Esophagus muscularis mucosa (tissue), 4 donors: ENCODE measurements at regions not wholly inside any gene's neighbourhood (a gene's known extent, or its start where the extent isn't known, plus 50 kb on each side); places are given as distances from the start of the nearest gene placed in this dataset.

Experiments
- DNase-seq: peaks from one replicate; pipeline ENCODE4 v3.0.0-alpha.2; 2017; ENCODE audit errors: extremely low spot score
- H3K27ac ChIP-seq, 4 donors: fragments of 200-600 bp; sonication (generic); replicated peaks in 1 of 4; 1 replicate in 3 of 4; 2 replicates in 1 of 4; pipeline ENCODE4 v1.5.1; 2016 to 2019; ENCODE audit warnings: mild to moderate bottlenecking in 1 of 4
- H3K27me3 ChIP-seq, 4 donors: fragments of 200-600 bp; sonication (generic); one replicate each; pipeline versions ENCODE4 v1.5.1 to v1.6.0; 2016 to 2019
- H3K36me3 ChIP-seq, 4 donors: fragments of 200-600 bp; sonication (generic); one replicate each; pipeline ENCODE4 v1.5.1; 2016 to 2019
- H3K4me1 ChIP-seq, 4 donors: fragments of 200-600 bp; sonication (generic); one replicate each; pipeline ENCODE4 v1.5.1; 2016 to 2019
- H3K4me3 ChIP-seq, 4 donors: fragments of 200-600 bp; sonication (generic); 1 replicate in 2 of 4; 2 replicates in 2 of 4; pipeline ENCODE4 v1.5.1; 2016 to 2019; ENCODE audit warnings: mild to moderate bottlenecking in 4 of 4, moderate library complexity in 1 of 4
- H3K9me3 ChIP-seq, 4 donors: fragments of 200-600 bp; sonication (generic); 1 replicate in 3 of 4; 2 replicates in 1 of 4; pipeline ENCODE4 v1.5.1; 2016 to 2019
- EP300 ChIP-seq: sonication (generic); formaldehyde crosslinking; IDR thresholded peaks from one replicate; pipeline ENCODE4 v1.6.1; 2017; ENCODE audit warnings: antibody characterized with exemption
- POLR2A ChIP-seq: fragments of 450-650 bp; IDR thresholded peaks from one replicate; pipeline ENCODE4 v1.6.1; 2017; ENCODE audit warnings: antibody characterized with exemption, moderate library complexity, mild to moderate bottlenecking, low read depth
- POLR2AphosphoS5 ChIP-seq, 2 donors: sonication (generic); formaldehyde crosslinking; IDR thresholded peaks; one replicate each; pipeline ENCODE4 v1.6.1; 2017; ENCODE audit warnings: antibody characterized with exemption in 2 of 2
- WGBS: methylation state at CpG from one replicate; pipeline ENCODE4 v1.1.5; 2018; 5-methylcytosine and 5-hydroxymethylcytosine counted together
- intact Hi-C: fragments of 100-400 bp; cut with DNase I; formaldehyde crosslinking; loops from one replicate; pipeline ENCODE4 v1.15.1; 2023
- TF ChIP-seq, protein P1 (sequence below), 3 experiments: fragments of 200-600 bp in 2 of 3; fragments of 450-650 bp in 1 of 3; sonication (generic) in 2 of 3; IDR thresholded peaks; one replicate each; pipeline ENCODE4 v1.5.1; 2017 to 2019; ENCODE audit warnings: antibody characterized with exemption in 3 of 3, mild to moderate bottlenecking in 2 of 3, moderate library complexity in 1 of 3

DNA sequence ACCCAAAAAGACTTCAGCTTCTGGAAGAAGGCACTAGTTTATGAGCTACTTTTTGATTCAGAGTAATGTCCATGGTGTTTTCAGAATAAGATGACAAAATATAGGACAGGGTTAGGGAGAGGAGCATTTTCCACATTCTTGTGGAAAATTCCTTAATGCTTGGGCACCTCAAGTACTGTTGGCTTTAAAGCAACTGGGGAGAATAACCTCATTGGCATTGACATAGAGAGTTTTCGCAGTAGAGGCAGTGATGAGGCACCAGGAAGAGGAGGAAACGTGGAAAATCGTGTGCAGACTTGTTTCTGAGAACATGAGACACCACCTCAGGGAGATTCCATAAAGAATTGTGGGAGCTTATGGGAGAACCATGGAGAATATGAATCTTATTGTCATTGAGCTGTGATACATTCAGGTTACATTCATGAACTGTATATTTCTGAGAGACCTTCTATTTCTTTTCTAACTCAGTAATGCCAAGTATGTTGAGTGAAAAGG is 929.0 kb upstream of the NRXN1 start:
- intact Hi-C loops = no loop called here
- no peak for DNase-seq
- TF ChIP-seq POLR2AphosphoS5 (IDR thresholded peaks at IDR 0.05) = no peak
- TF ChIP-seq, protein P1, sequence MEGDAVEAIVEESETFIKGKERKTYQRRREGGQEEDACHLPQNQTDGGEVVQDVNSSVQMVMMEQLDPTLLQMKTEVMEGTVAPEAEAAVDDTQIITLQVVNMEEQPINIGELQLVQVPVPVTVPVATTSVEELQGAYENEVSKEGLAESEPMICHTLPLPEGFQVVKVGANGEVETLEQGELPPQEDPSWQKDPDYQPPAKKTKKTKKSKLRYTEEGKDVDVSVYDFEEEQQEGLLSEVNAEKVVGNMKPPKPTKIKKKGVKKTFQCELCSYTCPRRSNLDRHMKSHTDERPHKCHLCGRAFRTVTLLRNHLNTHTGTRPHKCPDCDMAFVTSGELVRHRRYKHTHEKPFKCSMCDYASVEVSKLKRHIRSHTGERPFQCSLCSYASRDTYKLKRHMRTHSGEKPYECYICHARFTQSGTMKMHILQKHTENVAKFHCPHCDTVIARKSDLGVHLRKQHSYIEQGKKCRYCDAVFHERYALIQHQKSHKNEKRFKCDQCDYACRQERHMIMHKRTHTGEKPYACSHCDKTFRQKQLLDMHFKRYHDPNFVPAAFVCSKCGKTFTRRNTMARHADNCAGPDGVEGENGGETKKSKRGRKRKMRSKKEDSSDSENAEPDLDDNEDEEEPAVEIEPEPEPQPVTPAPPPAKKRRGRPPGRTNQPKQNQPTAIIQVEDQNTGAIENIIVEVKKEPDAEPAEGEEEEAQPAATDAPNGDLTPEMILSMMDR (IDR thresholded peaks at IDR 0.05) = no peak
- TF ChIP-seq POLR2A = no peak
- no peak for TF ChIP-seq EP300
- 92% methylated on average over 3 of the region's 3 CpGs for WGBS
- Histone ChIP-seq H3K9me3 (no peaks in the 10 kb centered on the region), H3K36me3 (no peaks in the 10 kb centered on the region), H3K4me3 (no peak overlapping the region), H3K27me3 (no peaks in the 10 kb centered on the region), H3K27ac (no peak overlapping the region), H3K4me1 (no peaks in the 10 kb centered on the region)

GRCh38 chr2:51960281-51960680 is 928.3 kb upstream of the NRXN1 start:
- H3K36me3 ChIP-seq = no peaks in the 10 kb centered on the region
- no peak for DNase-seq
- WGBS = 82% methylated on average over 2 of the region's 2 CpGs
- no peak overlapping the region for H3K4me3 ChIP-seq
- H3K9me3 ChIP-seq = peaks cover 0 to 3% (median 0%) of the 10 kb centered on the region in 4 donors
- intact Hi-C loops = no loop called here
- no peak overlapping the region for H3K27ac ChIP-seq
- no peaks in the 10 kb centered on the region for H3K4me1 ChIP-seq
- TF ChIP-seq POLR2A (no peak), EP300 (no peak), POLR2AphosphoS5 (IDR thresholded peaks at IDR 0.05) (no peak)
- TF ChIP-seq, protein P1 (IDR thresholded peaks at IDR 0.05) = no peak
- no peaks in the 10 kb centered on the region for H3K27me3 ChIP-seq

GRCh38 chr2:51959696-51960095 is 927.8 kb upstream of the NRXN1 start:
- no peak for TF ChIP-seq POLR2A
- TF ChIP-seq POLR2AphosphoS5 (IDR thresholded peaks at IDR 0.05) = no peak
- TF ChIP-seq, protein P1 (IDR thresholded peaks at IDR 0.05) = no peak
- no peak for TF ChIP-seq EP300
- intact Hi-C loops = no loop called here
- WGBS = 77% methylated on average over 2 of the region's 2 CpGs
- Histone ChIP-seq H3K27me3 (no peaks in the 10 kb centered on the region), H3K36me3 (no peaks in the 10 kb centered on the region), H3K4me1 (no peaks in the 10 kb centered on the region), H3K4me3 (no peak overlapping the region), H3K9me3 (peaks cover 0 to 8% (median 0%) of the 10 kb centered on the region in 4 donors), H3K27ac (no peak overlapping the region)
- DNase-seq = no peak

GRCh38 chr2:51953931-51954330 is 922.0 kb upstream of the NRXN1 start:
- TF ChIP-seq POLR2A = no peak
- no peak for TF ChIP-seq POLR2AphosphoS5 (IDR thresholded peaks at IDR 0.05)
- no peak for TF ChIP-seq EP300
- DNase-seq = no peak
- Histone ChIP-seq H3K36me3 (no peaks in the 10 kb centered on the region), H3K9me3 (peaks cover 0 to 8% (median 3%) of the 10 kb centered on the region in 4 donors), H3K4me1 (no peaks in the 10 kb centered on the region), H3K27ac (no peak overlapping the region), H3K4me3 (no peak overlapping the region), H3K27me3 (no peaks in the 10 kb centered on the region)
- intact Hi-C loops = no loop called here

DNA sequence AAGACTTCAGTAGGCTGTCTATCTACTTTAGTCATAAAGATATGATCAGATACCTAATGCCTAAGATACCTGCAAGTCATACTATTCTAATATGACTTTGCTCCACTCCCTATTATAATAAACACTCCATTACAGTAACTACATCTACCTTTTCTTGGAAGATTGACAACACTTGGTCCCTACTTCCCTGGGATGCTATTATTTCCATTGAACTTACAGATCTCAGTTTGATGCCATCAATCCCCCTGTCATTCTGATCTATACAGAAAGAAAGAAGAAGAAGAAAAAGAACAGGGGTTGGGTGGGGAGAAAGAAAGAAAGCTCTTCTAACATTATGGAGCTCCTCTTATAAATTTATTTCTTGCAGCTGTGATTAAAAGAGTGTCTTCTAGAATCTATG is 889.1 kb upstream of the NRXN1 start:
- Histone ChIP-seq H3K9me3 (peaks cover 0 to 17% (median 4%) of the 10 kb centered on the region in 4 donors), H3K4me1 (no peaks in the 10 kb centered on the region), H3K4me3 (no peak overlapping the region), H3K36me3 (no peaks in the 10 kb centered on the region), H3K27ac (no peak overlapping the region), H3K27me3 (no peaks in the 10 kb centered on the region)
- no peak for DNase-seq
- intact Hi-C loops = no loop called here
- no peak for TF ChIP-seq EP300
- TF ChIP-seq POLR2AphosphoS5 (IDR thresholded peaks at IDR 0.05) = no peak
- no peak for TF ChIP-seq POLR2A
- TF ChIP-seq, protein P1 (IDR thresholded peaks at IDR 0.05) = no peak
